ENCODE measurements at regions not wholly inside any gene's neighbourhood (a gene's known extent, or its start where the extent isn't known, plus 50 kb on each side); places are given as distances from the start of the nearest gene placed in this dataset.

DNA sequence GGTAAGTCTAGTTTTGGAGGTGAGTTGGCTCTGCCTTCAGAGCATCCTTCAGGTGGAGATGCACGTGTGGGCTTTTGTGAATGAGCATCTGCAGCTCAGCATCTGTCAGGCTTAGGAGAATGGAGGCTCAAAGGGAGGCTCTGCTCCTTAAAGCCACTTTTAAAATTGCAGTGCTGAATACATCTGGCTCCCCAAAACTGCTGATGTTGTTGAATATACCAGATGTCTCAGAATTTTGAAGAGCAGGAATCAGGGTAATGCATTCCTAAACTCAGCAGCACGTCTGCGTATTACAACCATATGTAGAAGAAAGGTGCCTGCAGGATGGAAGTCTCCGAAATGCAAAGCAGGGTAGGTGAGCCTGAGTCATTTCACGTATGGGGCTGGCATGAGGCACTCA lies 106.5 kb upstream of the EFEMP1 start:
- Histone ChIP-seq H3K4me3 (ENCODE audit: control extremely low read depth in 1 of 5, extremely low read depth in 1 of 5, insufficient read depth in 1 of 5, low read depth in 2 of 5, low read length in 4 of 5) (no peak overlapping the region), H3K4me1 (ENCODE audit: control insufficient read depth in 2 of 2, insufficient read depth in 2 of 2, low read length in 2 of 2) (no peaks in the 10 kb centered on the region), H3K36me3 (replicated peaks in 1 of 2; ENCODE audit: control extremely low read depth in 1 of 2, control insufficient read depth in 1 of 2, extremely low read depth in 1 of 2, insufficient read depth in 2 of 2, low read length in 1 of 2) (no peaks in the 10 kb centered on the region), H3K4me2 (replicated peaks; ENCODE audit: low read depth, low read length, poor library complexity, severe bottlenecking) (no peak overlapping the region), H3K27ac (ENCODE audit: low read length in 2 of 2) (no peak overlapping the region), H4K20me1 (ENCODE audit: control insufficient read depth, insufficient read depth, low read length, poor library complexity, severe bottlenecking) (no peaks in the 10 kb centered on the region), H3K9ac (ENCODE audit: low read length) (no peak overlapping the region), H3K79me2 (ENCODE audit: control insufficient read depth, insufficient read depth, low read length) (no peaks in the 10 kb centered on the region), H2AFZ (ENCODE audit: insufficient read depth, low read depth, low read length, poor library complexity, severe bottlenecking) (no peak overlapping the region), H3K9me3 (ENCODE audit: control extremely low read depth in 1 of 3, control insufficient read depth in 2 of 3, insufficient read depth in 1 of 3, low read length in 2 of 3) (no peaks in the 10 kb centered on the region), H3K27me3 (replicated peaks in 1 of 4; ENCODE audit: control extremely low read depth in 1 of 4, control insufficient read depth in 3 of 4, insufficient read depth in 4 of 4, low read length in 3 of 4) (no peaks in the 10 kb centered on the region)
- no peaks in the 10 kb centered on the region for H3K27me3 Mint-ChIP-seq
- DNase-seq (no peak), ATAC-seq (ENCODE audit: low read depth) (no peak)
- no peaks in the 10 kb centered on the region for H3K4me1 Mint-ChIP-seq
- TF ChIP-seq, protein P1, sequence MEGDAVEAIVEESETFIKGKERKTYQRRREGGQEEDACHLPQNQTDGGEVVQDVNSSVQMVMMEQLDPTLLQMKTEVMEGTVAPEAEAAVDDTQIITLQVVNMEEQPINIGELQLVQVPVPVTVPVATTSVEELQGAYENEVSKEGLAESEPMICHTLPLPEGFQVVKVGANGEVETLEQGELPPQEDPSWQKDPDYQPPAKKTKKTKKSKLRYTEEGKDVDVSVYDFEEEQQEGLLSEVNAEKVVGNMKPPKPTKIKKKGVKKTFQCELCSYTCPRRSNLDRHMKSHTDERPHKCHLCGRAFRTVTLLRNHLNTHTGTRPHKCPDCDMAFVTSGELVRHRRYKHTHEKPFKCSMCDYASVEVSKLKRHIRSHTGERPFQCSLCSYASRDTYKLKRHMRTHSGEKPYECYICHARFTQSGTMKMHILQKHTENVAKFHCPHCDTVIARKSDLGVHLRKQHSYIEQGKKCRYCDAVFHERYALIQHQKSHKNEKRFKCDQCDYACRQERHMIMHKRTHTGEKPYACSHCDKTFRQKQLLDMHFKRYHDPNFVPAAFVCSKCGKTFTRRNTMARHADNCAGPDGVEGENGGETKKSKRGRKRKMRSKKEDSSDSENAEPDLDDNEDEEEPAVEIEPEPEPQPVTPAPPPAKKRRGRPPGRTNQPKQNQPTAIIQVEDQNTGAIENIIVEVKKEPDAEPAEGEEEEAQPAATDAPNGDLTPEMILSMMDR (IDR thresholded peaks at IDR 0.05) = no peak
- no peak for TF ChIP-seq EZH2 (IDR thresholded peaks at IDR 0.05; ENCODE audit: borderline replicate concordance, insufficient read depth, low read depth, low read length, poor library complexity, severe bottlenecking)
- 64% methylated on average over 1 of the region's 5 CpGs for WGBS (ENCODE audit: insufficient coverage)
- ChIA-PET CTCF (no interaction called here), POLR2A (no interaction called here)
- intact Hi-C loops (cut with micrococcal nuclease) = no loop called here
- H3K4me3 Mint-ChIP-seq = no peak overlapping the region
- no peaks in the 10 kb centered on the region for H3K9me3 Mint-ChIP-seq (ENCODE audit: insufficient read depth)
- no peak overlapping the region for H3K27ac Mint-ChIP-seq

DNA sequence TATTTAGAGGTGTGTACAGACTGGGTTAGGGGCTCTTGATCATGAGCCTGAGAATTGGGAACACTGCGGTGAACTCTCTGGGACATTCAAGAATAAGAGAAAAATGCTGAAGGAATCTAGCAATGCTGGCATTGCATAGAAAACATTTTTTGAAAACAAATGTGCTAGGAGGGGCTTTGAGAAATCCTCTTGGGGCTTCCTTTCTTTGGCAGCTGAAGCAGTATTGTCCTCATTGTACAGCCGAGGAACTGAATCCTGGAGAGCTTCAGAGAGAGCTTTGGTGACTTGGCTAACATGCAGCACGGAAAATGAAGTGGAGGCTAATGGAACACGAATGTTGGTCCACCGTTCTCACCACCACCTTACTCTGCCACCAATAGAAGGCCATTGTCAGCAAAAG lies 107.3 kb upstream of the EFEMP1 start:
- Histone ChIP-seq H3K4me2 (replicated peaks; ENCODE audit: low read depth, low read length, poor library complexity, severe bottlenecking) (no peak overlapping the region), H3K4me1 (ENCODE audit: control insufficient read depth in 2 of 2, insufficient read depth in 2 of 2, low read length in 2 of 2) (no peaks in the 10 kb centered on the region), H3K4me3 (ENCODE audit: control extremely low read depth in 1 of 5, extremely low read depth in 1 of 5, insufficient read depth in 1 of 5, low read depth in 2 of 5, low read length in 4 of 5) (no peak overlapping the region), H3K79me2 (ENCODE audit: control insufficient read depth, insufficient read depth, low read length) (no peaks in the 10 kb centered on the region), H3K36me3 (replicated peaks in 1 of 2; ENCODE audit: control extremely low read depth in 1 of 2, control insufficient read depth in 1 of 2, extremely low read depth in 1 of 2, insufficient read depth in 2 of 2, low read length in 1 of 2) (no peaks in the 10 kb centered on the region), H3K27me3 (replicated peaks in 1 of 4; ENCODE audit: control extremely low read depth in 1 of 4, control insufficient read depth in 3 of 4, insufficient read depth in 4 of 4, low read length in 3 of 4) (no peaks in the 10 kb centered on the region), H2AFZ (ENCODE audit: insufficient read depth, low read depth, low read length, poor library complexity, severe bottlenecking) (no peak overlapping the region), H3K27ac (ENCODE audit: low read length in 2 of 2) (no peak overlapping the region), H3K9me3 (ENCODE audit: control extremely low read depth in 1 of 3, control insufficient read depth in 2 of 3, insufficient read depth in 1 of 3, low read length in 2 of 3) (no peaks in the 10 kb centered on the region), H3K9ac (ENCODE audit: low read length) (no peak overlapping the region), H4K20me1 (ENCODE audit: control insufficient read depth, insufficient read depth, low read length, poor library complexity, severe bottlenecking) (no peaks in the 10 kb centered on the region)
- ChIA-PET CTCF (no interaction called here), POLR2A (no interaction called here)
- intact Hi-C loops (cut with micrococcal nuclease) = no loop called here
- DNase-seq = no peak
- no peak for ATAC-seq (ENCODE audit: low read depth)
- no peak overlapping the region for H3K27ac Mint-ChIP-seq
- no peaks in the 10 kb centered on the region for H3K9me3 Mint-ChIP-seq (ENCODE audit: insufficient read depth)
- H3K4me3 Mint-ChIP-seq = no peak overlapping the region
- WGBS (ENCODE audit: insufficient coverage) = 100% methylated on average over 5 of the region's 5 CpGs
- no peaks in the 10 kb centered on the region for H3K4me1 Mint-ChIP-seq
- no peak for TF ChIP-seq EZH2 (IDR thresholded peaks at IDR 0.05; ENCODE audit: borderline replicate concordance, insufficient read depth, low read depth, low read length, poor library complexity, severe bottlenecking)
- TF ChIP-seq, protein P1 (IDR thresholded peaks at IDR 0.05) = no peak
- H3K27me3 Mint-ChIP-seq = no peaks in the 10 kb centered on the region

All from B cell (primary cell).